HCT116 (cell line): ENCODE measurements at regions not wholly inside any gene's neighbourhood (a gene's known extent, or its start where the extent isn't known, plus 50 kb on each side); places are given as distances from the start of the nearest gene placed in this dataset.

Experiments
- ATAC-seq: fragments of 200-7000 bp; cut with Tn5 transposase; 2 replicates; pipeline ENCODE4 v1.9.1; 2020; ENCODE audit warnings: mild to moderate bottlenecking, moderate library complexity
- BruUV-seq: library from RNA; stranded (reverse); fragments of 400-500 nt; replicated peaks from 2 replicates; lab custom pipeline; 2021; lab: Mats Ljungman, UMichigan
- CTCF ChIA-PET: fragments of 300-600 bp; sonication (Branson Sonifier 250); formaldehyde crosslinking; loops from one replicate; lab custom pipeline; 2021; ENCODE audit warnings: antibody characterized with exemption; lab: Charles Lee
- POLR2A ChIA-PET: fragments of 300-600, 350-600 bp; sonication (Branson Sonifier 250); formaldehyde crosslinking; loops from one replicate; lab custom pipeline; 2021; ENCODE audit warnings: antibody characterized with exemption; lab: Charles Lee
- RAD21 ChIA-PET, 2 experiments: fragments of 300-600 bp; sonication (Branson Sonifier 250); formaldehyde crosslinking; loops; one replicate each; lab custom pipeline; 2023; ENCODE audit warnings: low total read pairs in 2 of 2; ENCODE audit not compliant: uncharacterized antibody in 2 of 2, unreplicated experiment in 2 of 2, low non-redundant PET in 1 of 2; lab: Charles Lee
- DNase-seq: peaks from one replicate; pipeline ENCODE4 v3.0.0-alpha.2; 2010; ENCODE audit warnings: low read depth, low spot score
- H2AFZ ChIP-seq: fragments of 200-600 bp; shearing (Covaris generic), sonication (generic); 2 replicates; pipeline ENCODE4 v1.6.1; 2017; ENCODE audit warnings: low read depth, mixed run types, mixed read lengths, antibody characterized with exemption, low read length; ENCODE audit not compliant: poor library complexity, severe bottlenecking
- H3K27ac ChIP-seq: 2 replicates; pipeline ENCODE4 v1.5.1; 2012; ENCODE audit warnings: low read depth, low read length
- H3K27me3 ChIP-seq: fragments of 200-600 bp; sonication (generic); 2 replicates; pipeline ENCODE4 v1.6.1; 2016; ENCODE audit warnings: mixed run types, low read length, mixed read lengths; ENCODE audit not compliant: insufficient read depth
- H3K36me3 ChIP-seq, 2 experiments: fragments of 200-500 bp in 1 of 2; fragments of 200-600 bp in 1 of 2; sonication (Bioruptor generic) in 1 of 2; sonication (generic) in 1 of 2; 2 replicates each; pipeline versions ENCODE4 v1.5.1 to v1.6.1; 2014 to 2016; ENCODE audit warnings: low read length in 2 of 2, inconsistent platforms in 1 of 2, mixed read lengths in 1 of 2, mixed run types in 1 of 2; ENCODE audit not compliant: insufficient read depth in 2 of 2, control insufficient read depth in 1 of 2
- H3K4me1 ChIP-seq, 2 experiments: fragments of 200-600 bp in 1 of 2; sonication (generic) in 1 of 2; 2 replicates each; pipeline versions ENCODE4 v1.5.1 to v1.6.1; 2012 to 2017; ENCODE audit warnings: low read length in 2 of 2, inconsistent platforms in 1 of 2, mild to moderate bottlenecking in 1 of 2, mixed read lengths in 1 of 2, mixed run types in 1 of 2, moderate library complexity in 1 of 2; ENCODE audit not compliant: insufficient read depth in 2 of 2, control insufficient read depth in 1 of 2
- H3K4me2 ChIP-seq: fragments of 200-600 bp; sonication (generic); 2 replicates; pipeline ENCODE4 v1.6.1; 2017; ENCODE audit warnings: mixed run types, low read length, mixed read lengths
- H3K4me3 ChIP-seq, 2 experiments: fragments of 200-600 bp in 1 of 2; sonication (generic) in 1 of 2; replicated peaks in 1 of 2; 2 replicates each; pipeline ENCODE4 v1.5.1; 2011 to 2016; ENCODE audit warnings: low read length in 2 of 2, control low read depth in 1 of 2, low read depth in 1 of 2, mild to moderate bottlenecking in 1 of 2, mixed read lengths in 1 of 2, mixed run types in 1 of 2
- H3K79me2 ChIP-seq: fragments of 200-600 bp; sonication (generic); 2 replicates; pipeline ENCODE4 v1.6.1; 2017; ENCODE audit warnings: mild to moderate bottlenecking, mixed run types, low read length, moderate library complexity, mixed read lengths; ENCODE audit not compliant: insufficient read depth
- H3K9ac ChIP-seq: fragments of 200-600 bp; sonication (generic); 2 replicates; pipeline ENCODE4 v1.6.1; 2016; ENCODE audit warnings: low read length, mixed read lengths
- H3K9me2 ChIP-seq: fragments of 200-600 bp; sonication (generic), shearing (Covaris generic); 2 replicates; pipeline ENCODE4 v1.6.1; 2017; ENCODE audit warnings: mixed run types, mild to moderate bottlenecking, moderate library complexity; ENCODE audit not compliant: insufficient read depth
- H3K9me3 ChIP-seq, 2 experiments: fragments of 200-500 bp in 1 of 2; fragments of 200-600 bp in 1 of 2; sonication (Bioruptor generic) in 1 of 2; sonication (generic) in 1 of 2; 2 replicates each; pipeline ENCODE4 v1.6.1; 2014 to 2017; ENCODE audit warnings: low read length in 2 of 2, mixed read lengths in 2 of 2, inconsistent platforms in 1 of 2, low read depth in 1 of 2, mild to moderate bottlenecking in 1 of 2, mixed run types in 1 of 2, moderate library complexity in 1 of 2; ENCODE audit not compliant: control insufficient read depth in 1 of 2, insufficient read depth in 1 of 2
- H4K20me1 ChIP-seq: fragments of 200-600 bp; sonication (generic), shearing (Covaris generic); 2 replicates; pipeline ENCODE4 v1.6.1; 2017; ENCODE audit warnings: mixed run types, mild to moderate bottlenecking, moderate library complexity; ENCODE audit not compliant: insufficient read depth
- CEBPB ChIP-seq: IDR thresholded peaks from 2 replicates; pipeline ENCODE4 v1.6.1; 2012; ENCODE audit warnings: low read depth
- CTCF ChIP-seq, 3 experiments: fragments of 200-600 bp in 1 of 3; sonication (generic) in 1 of 3; IDR thresholded peaks in 2 of 3; conservative IDR thresholded peaks in 1 of 3; 2 replicates each; pipeline ENCODE4 v1.5.1; 2012 to 2017; ENCODE audit warnings: low read depth in 2 of 3, low read length in 2 of 3, antibody characterized with exemption in 1 of 3, borderline replicate concordance in 1 of 3, control low read depth in 1 of 3, mild to moderate bottlenecking in 1 of 3, mixed read lengths in 1 of 3, mixed run types in 1 of 3, moderate library complexity in 1 of 3; ENCODE audit not compliant: insufficient read depth in 1 of 3
- EGR1 ChIP-seq: IDR thresholded peaks from 2 replicates; pipeline ENCODE4 v1.6.1; 2012; ENCODE audit warnings: low read depth
- ELF1 ChIP-seq: IDR thresholded peaks from 2 replicates; pipeline ENCODE4 v1.6.1; 2012; ENCODE audit warnings: low read depth, borderline replicate concordance
- EZH2 ChIP-seq: fragments of 200-600 bp; sonication (generic); IDR thresholded peaks from 2 replicates; pipeline ENCODE4 v1.6.1; 2017; ENCODE audit warnings: antibody characterized with exemption, mixed run types
- EZH2phosphoT487 ChIP-seq: fragments of 200-600 bp; IDR thresholded peaks from 2 replicates; pipeline ENCODE4 v1.6.1; 2018; ENCODE audit warnings: antibody characterized with exemption, borderline replicate concordance
- FOSL1 ChIP-seq: IDR thresholded peaks from 2 replicates; pipeline ENCODE4 v1.6.1; 2012; ENCODE audit warnings: low read depth
- JUND ChIP-seq: IDR thresholded peaks from 2 replicates; pipeline ENCODE4 v1.6.1; 2012
- MAX ChIP-seq: IDR thresholded peaks from 2 replicates; pipeline ENCODE4 v1.6.1; 2012
- POLR2A ChIP-seq: IDR thresholded peaks from 2 replicates; pipeline ENCODE4 v1.7.0; 2011; ENCODE audit warnings: borderline replicate concordance; ENCODE audit not compliant: insufficient read depth, insufficient read length; ENCODE audit errors: extremely low read depth
- POLR2AphosphoS5 ChIP-seq: IDR thresholded peaks from 2 replicates; pipeline ENCODE4 v1.6.1; 2011; ENCODE audit warnings: mild to moderate bottlenecking, low read depth, low read length, moderate library complexity
- TCF7L2 ChIP-seq: IDR thresholded peaks from 2 replicates; pipeline ENCODE4 v1.7.0; 2011; ENCODE audit warnings: borderline replicate concordance, inconsistent platforms; ENCODE audit not compliant: insufficient read depth, insufficient read length; ENCODE audit errors: extremely low read depth
- YY1 ChIP-seq: IDR thresholded peaks from 2 replicates; pipeline ENCODE4 v1.6.1; 2011; ENCODE audit warnings: low read length, low read depth, moderate library complexity, mild to moderate bottlenecking; ENCODE audit not compliant: insufficient replicate concordance; ENCODE audit errors: extremely low read depth
- ZBTB33 ChIP-seq: IDR thresholded peaks from 2 replicates; pipeline ENCODE4 v1.6.1; 2011; ENCODE audit warnings: mild to moderate bottlenecking, low read length, moderate library complexity; ENCODE audit not compliant: insufficient replicate concordance; ENCODE audit errors: extremely low read depth
- ZFX ChIP-seq: fragments of 450-650 bp; IDR thresholded peaks from 2 replicates; pipeline ENCODE4 v1.6.1; 2017
- intact Hi-C: fragments of 100-400 bp; cut with micrococcal nuclease; formaldehyde crosslinking; loops from 2 replicates; pipeline ENCODE4 v1.10.0; 2022

GRCh38 chrX:114015966-114016365 is 567.9 kb upstream of the HTR2C start:
- ATAC-seq (no peak), DNase-seq (no peak)
- Histone ChIP-seq H3K9ac (no peak overlapping the region), H2AFZ (no peak overlapping the region), H3K79me2 (no peaks in the 10 kb centered on the region), H3K4me3 (no peak overlapping the region), H3K36me3 (no peaks in the 10 kb centered on the region), H3K27me3 (no peaks in the 10 kb centered on the region), H3K9me2 (no peaks in the 10 kb centered on the region), H3K27ac (no peak overlapping the region), H3K4me2 (no peak overlapping the region), H3K9me3 (no peaks in the 10 kb centered on the region), H4K20me1 (no peaks in the 10 kb centered on the region), H3K4me1 (no peaks in the 10 kb centered on the region)
- TF ChIP-seq POLR2AphosphoS5 = no peak
- TF ChIP-seq TCF7L2 = peak; percentile 8
- ChIA-PET RAD21 (no interaction called here), CTCF (no interaction called here), POLR2A (no interaction called here)
- no TSS peak for BruUV-seq
- intact Hi-C loops = no loop called here

GRCh38 chrX:114006664-114007063 is 577.2 kb upstream of the HTR2C start:
- H3K4me2 ChIP-seq = no peak overlapping the region
- no peaks in the 10 kb centered on the region for H3K36me3 ChIP-seq
- POLR2A ChIA-PET = no interaction called here
- RAD21 ChIA-PET = no interaction called here
- H3K9me2 ChIP-seq = no peaks in the 10 kb centered on the region
- no peaks in the 10 kb centered on the region for H3K4me1 ChIP-seq
- H2AFZ ChIP-seq = no peak overlapping the region
- CTCF ChIA-PET = no interaction called here
- H3K9me3 ChIP-seq = no peaks in the 10 kb centered on the region
- no peak overlapping the region for H3K9ac ChIP-seq
- intact Hi-C loops = no loop called here
- TF ChIP-seq CEBPB (no peak), EZH2phosphoT487 (no peak), ZBTB33 (no peak), FOSL1 (no peak), TCF7L2 (no peak), JUND (no peak), MAX (no peak), EGR1 (no peak), CTCF (IDR thresholded peaks at IDR 0.05 in 2 of 3, conservative IDR thresholded peaks at IDR 0.05 in 1 of 3; ENCODE audit: borderline replicate concordance in 1 of 3, insufficient read depth in 1 of 3, low read depth in 2 of 3, low read length in 2 of 3) (no peak), YY1 (no peak), POLR2A (no peak), ZFX (no peak), ELF1 (no peak), EZH2 (no peak)
- H3K27me3 ChIP-seq = no peaks in the 10 kb centered on the region
- no peaks in the 10 kb centered on the region for H3K79me2 ChIP-seq
- no TSS peak for BruUV-seq
- DNase-seq = no peak
- no peak overlapping the region for H3K27ac ChIP-seq
- no peak overlapping the region for H3K4me3 ChIP-seq
- H4K20me1 ChIP-seq = no peaks in the 10 kb centered on the region
- ATAC-seq = no peak
